Mesenchymal stem cell (in vitro differentiated cells and primary cell): ENCODE measurements at regions not wholly inside any gene's neighbourhood (a gene's known extent, or its start where the extent isn't known, plus 50 kb on each side); places are given as distances from the start of the nearest gene placed in this dataset.

Source experiments
- DNase-seq: peaks from one replicate; pipeline ENCODE4 v3.0.0-alpha.2; 2013
- H2AFZ ChIP-seq: one replicate; pipeline ENCODE4 v1.6.1; 2013; ENCODE audit warnings: low read depth, mild to moderate bottlenecking, control low read depth, inconsistent platforms, low read length, moderate library complexity
- H2AK5ac ChIP-seq: 2 replicates; pipeline ENCODE4 v1.6.1; 2013; ENCODE audit warnings: low read length, moderate library complexity, mild to moderate bottlenecking, inconsistent platforms; ENCODE audit not compliant: severe bottlenecking
- H2BK120ac ChIP-seq: one replicate; pipeline ENCODE4 v1.6.1; 2013; ENCODE audit warnings: low read depth, mild to moderate bottlenecking, inconsistent platforms, low read length, moderate library complexity
- H2BK12ac ChIP-seq, 2 experiments: one replicate each; pipeline ENCODE4 v1.6.1; 2013; ENCODE audit warnings: inconsistent platforms in 2 of 2, low read length in 2 of 2, mild to moderate bottlenecking in 2 of 2, moderate library complexity in 2 of 2, control low read depth in 1 of 2
- H2BK15ac ChIP-seq: one replicate; pipeline ENCODE4 v1.6.1; 2013; ENCODE audit warnings: mild to moderate bottlenecking, low read depth, inconsistent platforms; ENCODE audit not compliant: poor library complexity, severe bottlenecking
- H2BK5ac ChIP-seq: 2 replicates; pipeline ENCODE4 v1.6.1; 2013; ENCODE audit warnings: low read depth, mild to moderate bottlenecking, low read length, control low read depth, inconsistent platforms; ENCODE audit not compliant: poor library complexity, severe bottlenecking
- H3K14ac ChIP-seq, 2 experiments: one replicate each; pipeline ENCODE4 v1.6.1; 2013; ENCODE audit warnings: inconsistent platforms in 2 of 2, low read length in 2 of 2, control low read depth in 1 of 2, mild to moderate bottlenecking in 1 of 2, moderate library complexity in 1 of 2
- H3K18ac ChIP-seq, 2 experiments: one replicate each; pipeline ENCODE4 v1.6.1; 2013; ENCODE audit warnings: inconsistent platforms in 2 of 2, low read length in 2 of 2, control low read depth in 1 of 2, low read depth in 1 of 2, mild to moderate bottlenecking in 1 of 2
- H3K23ac ChIP-seq, 2 experiments: one replicate each; pipeline ENCODE4 v1.6.1; 2013; ENCODE audit warnings: inconsistent platforms in 2 of 2, low read length in 2 of 2, mild to moderate bottlenecking in 2 of 2, moderate library complexity in 2 of 2, control low read depth in 1 of 2
- H3K27ac ChIP-seq: 2 replicates; pipeline ENCODE4 v1.5.1; 2013; ENCODE audit warnings: mild to moderate bottlenecking, moderate library complexity, low read length, control low read depth, inconsistent platforms; ENCODE audit not compliant: poor library complexity, severe bottlenecking
- H3K27me3 ChIP-seq, 2 experiments: 2 replicates each; pipeline versions ENCODE4 v1.6.1 to v1.7.0; 2013; ENCODE audit warnings: low read length in 2 of 2, mild to moderate bottlenecking in 2 of 2, moderate library complexity in 2 of 2, control low read depth in 1 of 2, inconsistent platforms in 1 of 2; ENCODE audit not compliant: control insufficient read depth in 1 of 2, insufficient read depth in 1 of 2
- H3K36me3 ChIP-seq, 2 experiments: 2 replicates each; pipeline versions ENCODE4 v1.6.1 to v1.7.0; 2013; ENCODE audit warnings: low read length in 2 of 2, control low read depth in 1 of 2, inconsistent platforms in 1 of 2, low read depth in 1 of 2, mild to moderate bottlenecking in 1 of 2; ENCODE audit not compliant: insufficient read depth in 2 of 2, control insufficient read depth in 1 of 2
- H3K4ac ChIP-seq, 2 experiments: one replicate each; pipeline ENCODE4 v1.6.1; 2013; ENCODE audit warnings: inconsistent platforms in 2 of 2, low read length in 2 of 2, mild to moderate bottlenecking in 2 of 2, moderate library complexity in 2 of 2, control low read depth in 1 of 2, low read depth in 1 of 2
- H3K4me1 ChIP-seq: 2 replicates; pipeline ENCODE4 v1.6.1; 2013; ENCODE audit warnings: low read depth, low read length, control low read depth; ENCODE audit not compliant: control insufficient read depth, insufficient read depth
- H3K4me2 ChIP-seq: 2 replicates; pipeline ENCODE4 v1.6.1; 2013; ENCODE audit warnings: low read length, mild to moderate bottlenecking, inconsistent platforms; ENCODE audit not compliant: poor library complexity, severe bottlenecking
- H3K4me3 ChIP-seq, 2 experiments: 2 replicates each; pipeline versions ENCODE4 v1.5.1 to v1.7.0; 2013; ENCODE audit warnings: low read length in 2 of 2, mild to moderate bottlenecking in 2 of 2, control low read depth in 1 of 2, low read depth in 1 of 2; ENCODE audit not compliant: insufficient read depth in 1 of 2
- H3K79me1 ChIP-seq: replicated peaks from 2 replicates; pipeline ENCODE4 v1.6.1; 2013; ENCODE audit warnings: mild to moderate bottlenecking, control low read depth, low read length, inconsistent platforms; ENCODE audit not compliant: poor library complexity, severe bottlenecking
- H3K9ac ChIP-seq: 2 replicates; pipeline ENCODE4 v1.7.0; 2013; ENCODE audit warnings: mild to moderate bottlenecking, low read length, moderate library complexity
- H3K9me3 ChIP-seq: 2 replicates; pipeline ENCODE4 v1.7.0; 2013; ENCODE audit warnings: mild to moderate bottlenecking, low read length; ENCODE audit not compliant: control insufficient read depth
- H4K8ac ChIP-seq: one replicate; pipeline ENCODE4 v1.6.1; 2013; ENCODE audit warnings: inconsistent platforms, mild to moderate bottlenecking, low read length, moderate library complexity
- H4K91ac ChIP-seq: one replicate; pipeline ENCODE4 v1.6.1; 2013; ENCODE audit warnings: mild to moderate bottlenecking, low read length, inconsistent platforms
- WGBS: methylation state at CpG from one replicate; pipeline ENCODE4 v1.1.7; 2013; ENCODE audit warnings: mixed read lengths; 5-methylcytosine and 5-hydroxymethylcytosine counted together

DNA sequence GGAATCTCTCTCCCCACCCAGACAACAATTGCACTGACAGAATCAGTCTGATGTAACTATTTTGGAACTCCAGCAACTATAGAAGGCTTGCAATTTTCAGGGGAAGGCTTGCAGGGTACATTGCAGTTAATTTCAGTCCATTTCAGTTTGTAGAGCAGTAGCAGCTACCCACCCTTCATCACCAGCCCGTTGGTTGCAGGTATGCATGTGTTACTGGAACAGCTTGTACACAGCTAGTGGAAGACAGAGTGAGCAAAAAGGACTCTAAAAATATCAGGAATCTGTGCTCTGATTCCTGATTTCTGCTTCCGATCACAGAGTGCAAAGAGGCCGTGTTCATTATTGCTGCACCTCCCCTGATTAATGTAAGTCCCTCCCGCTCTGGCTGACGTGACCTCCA, 449.0 kb downstream of the NPHP4 start:
- no peak overlapping the region for H3K14ac ChIP-seq
- H3K27me3 ChIP-seq, result no peaks in the 10 kb centered on the region
- H3K4me3 ChIP-seq, result no peak overlapping the region
- no peak overlapping the region for H3K27ac ChIP-seq
- no peaks in the 10 kb centered on the region for H3K4me1 ChIP-seq
- no peak overlapping the region for H2BK15ac ChIP-seq
- no peak overlapping the region for H3K4me2 ChIP-seq
- H3K79me1 ChIP-seq, result no peaks in the 10 kb centered on the region
- no peak overlapping the region for H2AK5ac ChIP-seq
- no peak overlapping the region for H2BK5ac ChIP-seq
- H2BK12ac ChIP-seq, result no peak overlapping the region
- H3K36me3 ChIP-seq, result no peaks in the 10 kb centered on the region
- no peak for DNase-seq
- no peak overlapping the region for H2AFZ ChIP-seq
- H2BK120ac ChIP-seq, result no peak overlapping the region
- H3K23ac ChIP-seq, result no peak overlapping the region
- no peak overlapping the region for H4K91ac ChIP-seq
- WGBS, result 75% methylated on average over 3 of the region's 5 CpGs
- no peak overlapping the region for H4K8ac ChIP-seq
- no peak overlapping the region for H3K4ac ChIP-seq
- H3K18ac ChIP-seq, result no peak overlapping the region
- peaks cover 5% of the 10 kb centered on the region for H3K9me3 ChIP-seq
- no peak overlapping the region for H3K9ac ChIP-seq

DNA sequence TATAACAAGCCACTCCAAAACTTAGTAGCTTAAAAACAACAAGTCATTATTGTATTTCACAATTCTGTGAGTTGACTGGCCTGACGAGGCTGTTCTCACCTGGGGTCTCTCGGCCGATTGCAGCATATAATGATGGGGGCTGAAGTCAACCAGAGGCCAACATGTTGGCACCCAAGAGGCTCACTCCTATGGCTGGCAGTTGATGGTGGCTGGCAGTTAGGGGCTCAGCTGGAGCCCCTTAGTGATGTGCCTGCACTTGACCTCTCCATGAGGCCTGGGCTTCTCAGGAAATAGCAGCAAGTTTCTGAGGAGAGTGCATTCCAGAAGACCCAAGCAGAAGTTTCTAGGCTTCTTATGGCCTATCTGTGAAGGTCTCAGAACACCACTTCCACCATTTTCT, 459.4 kb downstream of the NPHP4 start:
- no peak overlapping the region for H3K9ac ChIP-seq
- H3K23ac ChIP-seq, result no peak overlapping the region
- H3K4ac ChIP-seq, result no peak overlapping the region
- H4K91ac ChIP-seq, result no peak overlapping the region
- H2BK120ac ChIP-seq, result no peak overlapping the region
- H3K36me3 ChIP-seq, result no peaks in the 10 kb centered on the region
- no peak overlapping the region for H2BK15ac ChIP-seq
- H4K8ac ChIP-seq, result no peak overlapping the region
- H3K4me2 ChIP-seq, result no peak overlapping the region
- no peak overlapping the region for H3K18ac ChIP-seq
- no peaks in the 10 kb centered on the region for H3K79me1 ChIP-seq
- no peak overlapping the region for H2BK5ac ChIP-seq
- DNase-seq, result no peak
- no peak overlapping the region for H2AK5ac ChIP-seq
- WGBS, result 72% methylated on average over 3 of the region's 3 CpGs
- no peak overlapping the region for H2AFZ ChIP-seq
- no peak overlapping the region for H3K14ac ChIP-seq
- no peaks in the 10 kb centered on the region for H3K27me3 ChIP-seq
- H3K4me1 ChIP-seq, result no peaks in the 10 kb centered on the region
- H2BK12ac ChIP-seq, result no peak overlapping the region
- H3K4me3 ChIP-seq, result no peak overlapping the region
- peaks cover 2% of the 10 kb centered on the region for H3K9me3 ChIP-seq
- H3K27ac ChIP-seq, result no peak overlapping the region

DNA sequence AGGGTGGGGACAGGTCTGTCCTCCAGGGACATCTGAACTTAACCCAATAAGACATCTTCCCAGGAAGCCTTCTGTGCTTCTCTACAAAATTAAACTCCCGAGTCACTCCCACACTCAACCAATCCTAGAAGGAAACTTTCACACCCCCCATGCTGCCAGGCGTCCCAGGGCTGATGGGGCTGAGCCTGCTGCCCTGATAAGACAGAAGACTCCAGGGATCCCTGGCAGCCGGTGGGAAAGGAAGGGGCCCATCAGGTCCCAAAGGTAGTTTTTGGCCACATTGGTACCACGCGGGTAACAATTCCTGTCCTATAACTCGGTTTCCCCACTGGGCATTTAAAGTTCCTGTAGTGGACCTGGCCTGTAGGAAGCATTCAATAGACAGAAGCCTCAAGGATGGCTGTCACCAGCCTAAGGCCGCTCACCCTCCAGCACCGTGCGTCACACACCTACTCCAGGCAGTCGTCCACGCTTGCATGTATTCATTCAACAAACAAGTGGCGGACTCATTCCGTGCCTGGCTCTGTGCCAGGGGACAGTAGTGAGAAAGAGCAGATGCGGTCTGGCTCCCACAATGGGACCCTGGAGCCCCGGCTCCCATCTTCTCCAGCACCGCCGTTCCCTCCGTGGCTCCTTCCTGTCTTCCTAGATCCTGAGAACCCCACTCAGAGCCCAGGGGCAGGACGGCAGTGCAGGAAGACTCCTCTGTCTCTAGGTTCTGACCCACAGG, 465.2 kb downstream of the NPHP4 start:
- H4K8ac ChIP-seq, result no peak overlapping the region
- no peak overlapping the region for H3K9ac ChIP-seq
- H3K27ac ChIP-seq, result no peak overlapping the region
- H4K91ac ChIP-seq, result no peak overlapping the region
- no peaks in the 10 kb centered on the region for H3K36me3 ChIP-seq
- peaks cover 6% of the 10 kb centered on the region for H3K9me3 ChIP-seq
- H3K79me1 ChIP-seq, result no peaks in the 10 kb centered on the region
- no peak overlapping the region for H3K4me2 ChIP-seq
- H2AK5ac ChIP-seq, result no peak overlapping the region
- no peak overlapping the region for H3K4me3 ChIP-seq
- H2BK5ac ChIP-seq, result no peak overlapping the region
- H2BK120ac ChIP-seq, result no peak overlapping the region
- 75% methylated on average over 19 of the region's 19 CpGs for WGBS
- no peak for DNase-seq
- H3K27me3 ChIP-seq, result no peaks in the 10 kb centered on the region
- H3K18ac ChIP-seq, result no peak overlapping the region
- no peak overlapping the region for H2BK15ac ChIP-seq
- H2AFZ ChIP-seq, result no peak overlapping the region
- H3K4me1 ChIP-seq, result no peaks in the 10 kb centered on the region
- no peak overlapping the region for H3K23ac ChIP-seq
- H2BK12ac ChIP-seq, result no peak overlapping the region
- no peak overlapping the region for H3K14ac ChIP-seq
- H3K4ac ChIP-seq, result no peak overlapping the region

DNA sequence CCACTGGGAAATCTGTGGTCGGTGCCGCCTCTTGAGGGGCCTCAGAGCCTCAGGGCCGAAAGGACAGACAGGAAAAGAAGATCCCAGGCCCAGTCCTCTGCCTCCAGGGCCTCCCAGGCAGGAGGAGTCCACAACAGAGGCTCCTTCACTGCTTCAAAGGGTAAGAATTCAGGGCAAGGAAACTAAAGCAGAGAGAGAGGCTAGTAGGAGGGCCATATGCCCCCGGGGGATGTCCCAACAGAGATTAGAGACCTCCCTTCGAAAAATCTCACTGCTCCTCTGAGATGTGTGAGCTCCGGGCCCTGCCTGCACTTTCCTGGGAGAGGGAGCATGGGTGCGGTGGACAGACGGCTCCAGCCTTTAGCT, 465.9 kb downstream of the NPHP4 start:
- H2AK5ac ChIP-seq, result no peak overlapping the region
- no peaks in the 10 kb centered on the region for H3K4me1 ChIP-seq
- H2AFZ ChIP-seq, result no peak overlapping the region
- no peak overlapping the region for H4K91ac ChIP-seq
- H3K14ac ChIP-seq, result no peak overlapping the region
- no peak overlapping the region for H3K4me2 ChIP-seq
- H4K8ac ChIP-seq, result no peak overlapping the region
- 58% methylated on average over 8 of the region's 8 CpGs for WGBS
- no peak overlapping the region for H3K27ac ChIP-seq
- H3K18ac ChIP-seq, result no peak overlapping the region
- no peak overlapping the region for H3K4me3 ChIP-seq
- no peak overlapping the region for H3K4ac ChIP-seq
- no peaks in the 10 kb centered on the region for H3K36me3 ChIP-seq
- no peaks in the 10 kb centered on the region for H3K79me1 ChIP-seq
- H2BK120ac ChIP-seq, result no peak overlapping the region
- no peaks in the 10 kb centered on the region for H3K27me3 ChIP-seq
- no peak overlapping the region for H3K23ac ChIP-seq
- H2BK12ac ChIP-seq, result no peak overlapping the region
- H3K9me3 ChIP-seq, result peaks cover 6% of the 10 kb centered on the region
- H2BK15ac ChIP-seq, result no peak overlapping the region
- DNase-seq, result no peak
- no peak overlapping the region for H2BK5ac ChIP-seq
- no peak overlapping the region for H3K9ac ChIP-seq
